HCT116 (cell line): ENCODE measurements at regions not wholly inside any gene's neighbourhood (a gene's known extent, or its start where the extent isn't known, plus 50 kb on each side); places are given as distances from the start of the nearest gene placed in this dataset.

Source experiments
- ATAC-seq: fragments of 200-7000 bp; cut with Tn5 transposase; 2 replicates; pipeline ENCODE4 v1.9.1; 2020; ENCODE audit warnings: mild to moderate bottlenecking, moderate library complexity
- BruUV-seq: library from RNA; stranded (reverse); fragments of 400-500 nt; replicated peaks from 2 replicates; lab custom pipeline; 2021; lab: Mats Ljungman, UMichigan
- CTCF ChIA-PET: fragments of 300-600 bp; sonication (Branson Sonifier 250); formaldehyde crosslinking; loops from one replicate; lab custom pipeline; 2021; ENCODE audit warnings: antibody characterized with exemption; lab: Charles Lee
- POLR2A ChIA-PET: fragments of 300-600, 350-600 bp; sonication (Branson Sonifier 250); formaldehyde crosslinking; loops from one replicate; lab custom pipeline; 2021; ENCODE audit warnings: antibody characterized with exemption; lab: Charles Lee
- RAD21 ChIA-PET, 2 experiments: fragments of 300-600 bp; sonication (Branson Sonifier 250); formaldehyde crosslinking; loops; one replicate each; lab custom pipeline; 2023; ENCODE audit warnings: low total read pairs in 2 of 2; ENCODE audit not compliant: uncharacterized antibody in 2 of 2, unreplicated experiment in 2 of 2, low non-redundant PET in 1 of 2; lab: Charles Lee
- DNase-seq: peaks from one replicate; pipeline ENCODE4 v3.0.0-alpha.2; 2010; ENCODE audit warnings: low read depth, low spot score
- H2AFZ ChIP-seq: fragments of 200-600 bp; shearing (Covaris generic), sonication (generic); 2 replicates; pipeline ENCODE4 v1.6.1; 2017; ENCODE audit warnings: low read depth, mixed run types, mixed read lengths, antibody characterized with exemption, low read length; ENCODE audit not compliant: poor library complexity, severe bottlenecking
- H3K27ac ChIP-seq: 2 replicates; pipeline ENCODE4 v1.5.1; 2012; ENCODE audit warnings: low read depth, low read length
- H3K27me3 ChIP-seq: fragments of 200-600 bp; sonication (generic); 2 replicates; pipeline ENCODE4 v1.6.1; 2016; ENCODE audit warnings: mixed run types, low read length, mixed read lengths; ENCODE audit not compliant: insufficient read depth
- H3K36me3 ChIP-seq, 2 experiments: fragments of 200-500 bp in 1 of 2; fragments of 200-600 bp in 1 of 2; sonication (Bioruptor generic) in 1 of 2; sonication (generic) in 1 of 2; 2 replicates each; pipeline versions ENCODE4 v1.5.1 to v1.6.1; 2014 to 2016; ENCODE audit warnings: low read length in 2 of 2, inconsistent platforms in 1 of 2, mixed read lengths in 1 of 2, mixed run types in 1 of 2; ENCODE audit not compliant: insufficient read depth in 2 of 2, control insufficient read depth in 1 of 2
- H3K4me1 ChIP-seq, 2 experiments: fragments of 200-600 bp in 1 of 2; sonication (generic) in 1 of 2; 2 replicates each; pipeline versions ENCODE4 v1.5.1 to v1.6.1; 2012 to 2017; ENCODE audit warnings: low read length in 2 of 2, inconsistent platforms in 1 of 2, mild to moderate bottlenecking in 1 of 2, mixed read lengths in 1 of 2, mixed run types in 1 of 2, moderate library complexity in 1 of 2; ENCODE audit not compliant: insufficient read depth in 2 of 2, control insufficient read depth in 1 of 2
- H3K4me2 ChIP-seq: fragments of 200-600 bp; sonication (generic); 2 replicates; pipeline ENCODE4 v1.6.1; 2017; ENCODE audit warnings: mixed run types, low read length, mixed read lengths
- H3K4me3 ChIP-seq, 2 experiments: fragments of 200-600 bp in 1 of 2; sonication (generic) in 1 of 2; replicated peaks in 1 of 2; 2 replicates each; pipeline ENCODE4 v1.5.1; 2011 to 2016; ENCODE audit warnings: low read length in 2 of 2, control low read depth in 1 of 2, low read depth in 1 of 2, mild to moderate bottlenecking in 1 of 2, mixed read lengths in 1 of 2, mixed run types in 1 of 2
- H3K79me2 ChIP-seq: fragments of 200-600 bp; sonication (generic); 2 replicates; pipeline ENCODE4 v1.6.1; 2017; ENCODE audit warnings: mild to moderate bottlenecking, mixed run types, low read length, moderate library complexity, mixed read lengths; ENCODE audit not compliant: insufficient read depth
- H3K9ac ChIP-seq: fragments of 200-600 bp; sonication (generic); 2 replicates; pipeline ENCODE4 v1.6.1; 2016; ENCODE audit warnings: low read length, mixed read lengths
- H3K9me2 ChIP-seq: fragments of 200-600 bp; sonication (generic), shearing (Covaris generic); 2 replicates; pipeline ENCODE4 v1.6.1; 2017; ENCODE audit warnings: mixed run types, mild to moderate bottlenecking, moderate library complexity; ENCODE audit not compliant: insufficient read depth
- H3K9me3 ChIP-seq, 2 experiments: fragments of 200-500 bp in 1 of 2; fragments of 200-600 bp in 1 of 2; sonication (Bioruptor generic) in 1 of 2; sonication (generic) in 1 of 2; 2 replicates each; pipeline ENCODE4 v1.6.1; 2014 to 2017; ENCODE audit warnings: low read length in 2 of 2, mixed read lengths in 2 of 2, inconsistent platforms in 1 of 2, low read depth in 1 of 2, mild to moderate bottlenecking in 1 of 2, mixed run types in 1 of 2, moderate library complexity in 1 of 2; ENCODE audit not compliant: control insufficient read depth in 1 of 2, insufficient read depth in 1 of 2
- H4K20me1 ChIP-seq: fragments of 200-600 bp; sonication (generic), shearing (Covaris generic); 2 replicates; pipeline ENCODE4 v1.6.1; 2017; ENCODE audit warnings: mixed run types, mild to moderate bottlenecking, moderate library complexity; ENCODE audit not compliant: insufficient read depth
- CEBPB ChIP-seq: IDR thresholded peaks from 2 replicates; pipeline ENCODE4 v1.6.1; 2012; ENCODE audit warnings: low read depth
- CTCF ChIP-seq, 3 experiments: fragments of 200-600 bp in 1 of 3; sonication (generic) in 1 of 3; IDR thresholded peaks in 2 of 3; conservative IDR thresholded peaks in 1 of 3; 2 replicates each; pipeline ENCODE4 v1.5.1; 2012 to 2017; ENCODE audit warnings: low read depth in 2 of 3, low read length in 2 of 3, antibody characterized with exemption in 1 of 3, borderline replicate concordance in 1 of 3, control low read depth in 1 of 3, mild to moderate bottlenecking in 1 of 3, mixed read lengths in 1 of 3, mixed run types in 1 of 3, moderate library complexity in 1 of 3; ENCODE audit not compliant: insufficient read depth in 1 of 3
- EGR1 ChIP-seq: IDR thresholded peaks from 2 replicates; pipeline ENCODE4 v1.6.1; 2012; ENCODE audit warnings: low read depth
- ELF1 ChIP-seq: IDR thresholded peaks from 2 replicates; pipeline ENCODE4 v1.6.1; 2012; ENCODE audit warnings: low read depth, borderline replicate concordance
- JUND ChIP-seq: IDR thresholded peaks from 2 replicates; pipeline ENCODE4 v1.6.1; 2012
- POLR2AphosphoS5 ChIP-seq: IDR thresholded peaks from 2 replicates; pipeline ENCODE4 v1.6.1; 2011; ENCODE audit warnings: mild to moderate bottlenecking, low read depth, low read length, moderate library complexity
- RAD21 ChIP-seq: IDR thresholded peaks from 2 replicates; pipeline ENCODE4 v1.6.1; 2012; ENCODE audit warnings: low read depth, mild to moderate bottlenecking
- REST ChIP-seq: IDR thresholded peaks from 2 replicates; pipeline ENCODE4 v1.6.1; 2012; ENCODE audit warnings: low read depth
- SIN3A ChIP-seq: IDR thresholded peaks from 2 replicates; pipeline ENCODE4 v1.6.1; 2012; ENCODE audit warnings: low read depth
- SP1 ChIP-seq: IDR thresholded peaks from 2 replicates; pipeline ENCODE4 v1.6.1; 2012; ENCODE audit warnings: low read depth
- YY1 ChIP-seq: IDR thresholded peaks from 2 replicates; pipeline ENCODE4 v1.6.1; 2011; ENCODE audit warnings: low read length, low read depth, moderate library complexity, mild to moderate bottlenecking; ENCODE audit not compliant: insufficient replicate concordance; ENCODE audit errors: extremely low read depth
- ZBTB33 ChIP-seq: IDR thresholded peaks from 2 replicates; pipeline ENCODE4 v1.6.1; 2011; ENCODE audit warnings: mild to moderate bottlenecking, low read length, moderate library complexity; ENCODE audit not compliant: insufficient replicate concordance; ENCODE audit errors: extremely low read depth
- ZFX ChIP-seq: fragments of 450-650 bp; IDR thresholded peaks from 2 replicates; pipeline ENCODE4 v1.6.1; 2017
- intact Hi-C: fragments of 100-400 bp; cut with micrococcal nuclease; formaldehyde crosslinking; loops from 2 replicates; pipeline ENCODE4 v1.10.0; 2022

GRCh38 chr20:43832096-43832816, 82.4 kb upstream of the TOX2 start (continued):
- TF ChIP-seq EGR1 (no peak), SIN3A (no peak), CEBPB (no peak), SP1 (no peak), CTCF (IDR thresholded peaks at IDR 0.05 in 2 of 3, conservative IDR thresholded peaks at IDR 0.05 in 1 of 3; ENCODE audit: borderline replicate concordance in 1 of 3, insufficient read depth in 1 of 3, low read depth in 2 of 3, low read length in 2 of 3) (no peak), JUND (no peak)

DNA sequence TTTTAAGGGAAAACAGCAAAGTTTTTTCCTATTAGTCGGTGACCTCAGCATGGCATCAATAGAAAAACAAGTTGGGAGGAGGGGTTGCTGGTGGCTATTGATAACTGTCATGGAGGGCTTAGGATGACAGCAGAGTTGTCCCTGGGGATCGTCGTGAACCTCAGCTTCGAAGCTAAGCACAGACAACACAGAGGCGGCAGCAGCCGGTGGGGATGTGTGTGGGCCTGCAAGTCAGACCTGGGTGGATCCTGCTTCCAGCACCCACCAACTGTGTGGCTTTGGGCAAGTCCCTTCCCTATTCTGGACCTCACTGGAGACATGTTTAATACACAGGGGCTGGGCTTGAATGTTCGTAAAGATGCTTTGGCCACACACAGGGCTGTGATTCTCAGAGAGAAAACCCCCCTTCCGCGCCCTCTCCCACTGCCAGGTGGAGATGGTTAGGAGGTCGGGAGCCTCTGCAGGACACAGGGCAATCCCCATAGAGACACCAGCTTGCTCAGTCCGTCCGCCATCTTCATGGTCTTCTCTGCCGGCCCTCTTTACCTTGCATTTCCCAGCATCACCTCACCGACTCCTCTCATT, 83.1 kb upstream of the TOX2 start:
- Histone ChIP-seq H3K4me1 (no peaks in the 10 kb centered on the region), H3K27me3 (no peaks in the 10 kb centered on the region), H2AFZ (no peak overlapping the region), H3K9ac (no peak overlapping the region), H3K27ac (no peak overlapping the region), H3K4me2 (no peak overlapping the region), H3K9me2 (no peaks in the 10 kb centered on the region), H3K4me3 (no peak overlapping the region), H3K9me3 (no peaks in the 10 kb centered on the region), H3K79me2 (no peaks in the 10 kb centered on the region), H3K36me3 (no peaks in the 10 kb centered on the region), H4K20me1 (no peaks in the 10 kb centered on the region)
- ATAC-seq: no peak
- ChIA-PET RAD21 (no interaction called here), CTCF (no interaction called here), POLR2A (no interaction called here)
- no TSS peak for BruUV-seq
- intact Hi-C loops: no loop called here
- DNase-seq: no peak
- TF ChIP-seq ELF1 (no peak), SIN3A (no peak), YY1 (no peak), ZFX (no peak), ZBTB33 (no peak), REST (no peak), CTCF (IDR thresholded peaks at IDR 0.05 in 2 of 3, conservative IDR thresholded peaks at IDR 0.05 in 1 of 3; ENCODE audit: borderline replicate concordance in 1 of 3, insufficient read depth in 1 of 3, low read depth in 2 of 3, low read length in 2 of 3) (no peak), POLR2AphosphoS5 (no peak), RAD21 (no peak)
